Endothelial cell of umbilical vein (primary cell): ENCODE measurements at regions not wholly inside any gene's neighbourhood (a gene's known extent, or its start where the extent isn't known, plus 50 kb on each side); places are given as distances from the start of the nearest gene placed in this dataset.

Experiments used
- BruUV-seq: library from RNA; stranded (reverse); fragments of 400-500 nt; replicated peaks from 2 replicates; lab custom pipeline; 2021; lab: Mats Ljungman, UMichigan
- CTCF ChIA-PET: fragments of 300-600, 350-600 bp; sonication (Branson Sonifier 250); formaldehyde crosslinking; loops from one replicate; lab custom pipeline; 2021; ENCODE audit warnings: antibody characterized with exemption, inconsistent platforms; lab: Charles Lee
- POLR2A ChIA-PET: fragments of 300-600, 350-600 bp; sonication (Branson Sonifier 250); formaldehyde crosslinking; loops from one replicate; lab custom pipeline; 2021; ENCODE audit warnings: antibody characterized with exemption, inconsistent platforms; lab: Charles Lee
- DNase-seq: peaks from one replicate; pipeline ENCODE4 v3.0.0-alpha.2; 2011; ENCODE audit warnings: low read depth, low spot score
- FAIRE-seq: peaks from 2 replicates; lab custom pipeline; 2011; peaks lifted over from hg19 to GRCh38; lab: Jason Lieb, UNC
- H2AFZ ChIP-seq: 2 replicates; pipeline ENCODE4 v1.6.0; 2012; ENCODE audit warnings: low read depth, low read length, control low read depth, inconsistent platforms
- H3K27ac ChIP-seq: 2 replicates; pipeline ENCODE4 v1.5.1; 2011; ENCODE audit warnings: low read depth, mild to moderate bottlenecking, control low read depth, low read length, moderate library complexity; ENCODE audit not compliant: insufficient read depth
- H3K27me3 ChIP-seq, 2 experiments: 2 replicates each; pipeline versions ENCODE4 v1.6.0 to v1.6.1; 2011; ENCODE audit warnings: low read length in 2 of 2, mixed read lengths in 1 of 2; ENCODE audit not compliant: control insufficient read depth in 2 of 2, insufficient read depth in 2 of 2
- H3K36me3 ChIP-seq, 2 experiments: 2 replicates in 1 of 2; 3 replicates in 1 of 2; pipeline ENCODE4 v1.5.1; 2011; ENCODE audit warnings: low read length in 2 of 2, mild to moderate bottlenecking in 1 of 2, moderate library complexity in 1 of 2; ENCODE audit not compliant: control insufficient read depth in 2 of 2, insufficient read depth in 2 of 2; ENCODE audit errors: extremely low read depth in 1 of 2
- H3K4me1 ChIP-seq: 3 replicates; pipeline ENCODE4 v1.5.1; 2011; ENCODE audit warnings: mild to moderate bottlenecking, low read length; ENCODE audit not compliant: control insufficient read depth, insufficient read depth; ENCODE audit errors: extremely low read depth
- H3K4me2 ChIP-seq: 2 replicates; pipeline ENCODE4 v1.6.1; 2011; ENCODE audit warnings: low read length, control low read depth, mixed read lengths; ENCODE audit not compliant: insufficient read depth
- H3K4me3 ChIP-seq, 3 experiments: fragments of 200-600 bp in 1 of 3; sonication (generic), shearing (Covaris generic) in 1 of 3; replicated peaks in 1 of 3; 2 replicates each; pipeline ENCODE4 v1.5.1; 2011 to 2016; ENCODE audit warnings: control low read depth in 3 of 3, low read length in 3 of 3, mild to moderate bottlenecking in 2 of 3, inconsistent platforms in 1 of 3, low read depth in 1 of 3, moderate library complexity in 1 of 3; ENCODE audit not compliant: insufficient read depth in 1 of 3
- H3K79me2 ChIP-seq: 2 replicates; pipeline ENCODE4 v1.6.0; 2012; ENCODE audit warnings: low read length, inconsistent platforms; ENCODE audit not compliant: control insufficient read depth, insufficient read depth
- H3K9ac ChIP-seq: replicated peaks from 2 replicates; pipeline ENCODE3; 2011; ENCODE audit warnings: low read length, control low read depth; ENCODE audit not compliant: insufficient read depth; ENCODE audit errors: extremely low read depth
- H3K9me1 ChIP-seq: replicated peaks from 3 replicates; pipeline ENCODE4 v1.6.0; 2011; ENCODE audit warnings: mild to moderate bottlenecking, low read length; ENCODE audit not compliant: control insufficient read depth, insufficient read depth; ENCODE audit errors: extremely low read depth
- H3K9me3 ChIP-seq: replicated peaks from 2 replicates; pipeline ENCODE4 v1.5.1; 2012; ENCODE audit warnings: low read length, inconsistent platforms; ENCODE audit not compliant: control insufficient read depth, insufficient read depth
- H4K20me1 ChIP-seq: replicated peaks from 2 replicates; pipeline ENCODE3; 2011; ENCODE audit warnings: mild to moderate bottlenecking, low read length; ENCODE audit not compliant: control insufficient read depth, insufficient read depth; ENCODE audit errors: extremely low read depth
- EZH2 ChIP-seq: IDR thresholded peaks from 2 replicates; pipeline ENCODE4 v1.6.1; 2012; ENCODE audit warnings: borderline replicate concordance, low read depth, mild to moderate bottlenecking, moderate library complexity, low read length, inconsistent platforms; ENCODE audit not compliant: severe bottlenecking
- FOS ChIP-seq: IDR thresholded peaks from 2 replicates; pipeline ENCODE4 v1.6.1; 2011; ENCODE audit warnings: mild to moderate bottlenecking, low read length, moderate library complexity, borderline replicate concordance; ENCODE audit not compliant: insufficient read depth
- JUN ChIP-seq: IDR thresholded peaks from 2 replicates; pipeline ENCODE4 v1.6.1; 2011; ENCODE audit warnings: borderline replicate concordance, low read depth; ENCODE audit not compliant: insufficient read length, insufficient read depth
- MYC ChIP-seq: IDR thresholded peaks from one replicate; pipeline ENCODE4 v1.6.1; 2011; ENCODE audit warnings: mild to moderate bottlenecking, low read depth, low read length
- POLR2A ChIP-seq: IDR thresholded peaks from 2 replicates; pipeline ENCODE4 v1.6.1; 2012; ENCODE audit warnings: low read depth, mild to moderate bottlenecking, control low read depth, low read length
- POLR2AphosphoS5 ChIP-seq: IDR thresholded peaks from 2 replicates; pipeline ENCODE4 v1.6.1; 2012; ENCODE audit warnings: low read depth, mild to moderate bottlenecking, control low read depth, low read length, moderate library complexity; ENCODE audit not compliant: insufficient read depth
- dilution Hi-C: fragments of 300-500 bp; cut with MboI; formaldehyde crosslinking; loops from one replicate; pipeline ENCODE4 v1.15.0; 2019; ENCODE audit warnings: low sequenced_read_pairs; ENCODE audit not compliant: extremely low pct_ligation_motif_present
- intact Hi-C: fragments of 100-400 bp; cut with micrococcal nuclease; formaldehyde crosslinking; loops from one replicate; pipeline ENCODE4 v1.10.0; 2022
- TF ChIP-seq, protein P1 (sequence below), 2 donors: IDR thresholded peaks; 1 replicate in 1 of 2; 2 replicates in 1 of 2; pipeline ENCODE4 v1.5.1; 2011; ENCODE audit warnings: low read length in 2 of 2, mild to moderate bottlenecking in 2 of 2, moderate library complexity in 2 of 2, control low read depth in 1 of 2, inconsistent platforms in 1 of 2, low read depth in 1 of 2; ENCODE audit not compliant: insufficient read depth in 1 of 2; ENCODE audit errors: extremely low read depth in 1 of 2
- TF ChIP-seq, protein P2 (sequence below): IDR thresholded peaks from 2 replicates; pipeline ENCODE4 v1.6.1; 2011; ENCODE audit not compliant: insufficient read depth, insufficient read length

DNA sequence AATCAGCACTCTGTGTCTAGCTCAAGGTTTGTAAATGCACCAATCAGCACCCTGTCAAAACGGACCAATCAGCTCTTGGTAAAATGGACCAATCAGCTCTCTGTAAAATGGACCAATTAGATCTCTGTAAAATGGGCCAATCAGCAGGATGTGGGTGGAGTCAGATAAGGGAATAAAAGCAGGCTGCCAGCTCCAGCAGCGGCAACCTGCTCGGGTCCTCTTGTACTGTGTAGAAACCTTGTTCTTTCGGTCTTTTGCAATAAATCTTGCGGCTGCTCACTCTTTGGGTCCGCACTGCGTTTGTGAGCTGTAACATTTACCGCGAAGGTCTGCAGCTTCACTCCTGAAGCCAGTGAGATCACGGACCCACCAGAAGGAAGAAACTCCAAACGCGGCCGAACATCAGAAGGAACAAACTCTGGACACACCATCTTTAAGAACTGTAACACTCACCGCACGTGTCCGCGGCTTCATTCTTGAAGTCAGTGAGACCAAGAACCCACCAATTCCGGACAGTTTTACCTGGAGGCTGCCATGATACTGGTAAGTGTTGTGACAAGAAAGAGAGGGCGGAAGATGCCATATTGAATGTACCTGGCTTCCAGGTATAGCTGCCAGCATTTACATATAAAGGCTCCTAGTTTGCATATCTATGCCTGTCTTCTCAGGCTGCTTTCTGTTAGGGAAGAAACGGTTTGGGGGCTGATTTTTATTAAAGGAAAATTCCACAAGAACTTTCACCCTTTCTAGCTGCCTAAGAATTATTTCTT is 758.5 kb upstream of the CTNND2 start:
- no peak overlapping the region for H3K4me2 ChIP-seq
- H3K9ac ChIP-seq: no peak overlapping the region
- H3K9me1 ChIP-seq: no peaks in the 10 kb centered on the region
- intact Hi-C loops (no loop called here), dilution Hi-C loops (no loop called here)
- no peaks in the 10 kb centered on the region for H4K20me1 ChIP-seq
- no peak overlapping the region for H2AFZ ChIP-seq
- H3K79me2 ChIP-seq: no peaks in the 10 kb centered on the region
- no TSS peak for BruUV-seq
- no peaks in the 10 kb centered on the region for H3K36me3 ChIP-seq
- ChIA-PET CTCF (no interaction called here), POLR2A (no interaction called here)
- TF ChIP-seq FOS (no peak), EZH2 (no peak), POLR2AphosphoS5 (no peak), JUN (no peak), MYC (no peak), POLR2A (no peak)
- TF ChIP-seq, protein P1, sequence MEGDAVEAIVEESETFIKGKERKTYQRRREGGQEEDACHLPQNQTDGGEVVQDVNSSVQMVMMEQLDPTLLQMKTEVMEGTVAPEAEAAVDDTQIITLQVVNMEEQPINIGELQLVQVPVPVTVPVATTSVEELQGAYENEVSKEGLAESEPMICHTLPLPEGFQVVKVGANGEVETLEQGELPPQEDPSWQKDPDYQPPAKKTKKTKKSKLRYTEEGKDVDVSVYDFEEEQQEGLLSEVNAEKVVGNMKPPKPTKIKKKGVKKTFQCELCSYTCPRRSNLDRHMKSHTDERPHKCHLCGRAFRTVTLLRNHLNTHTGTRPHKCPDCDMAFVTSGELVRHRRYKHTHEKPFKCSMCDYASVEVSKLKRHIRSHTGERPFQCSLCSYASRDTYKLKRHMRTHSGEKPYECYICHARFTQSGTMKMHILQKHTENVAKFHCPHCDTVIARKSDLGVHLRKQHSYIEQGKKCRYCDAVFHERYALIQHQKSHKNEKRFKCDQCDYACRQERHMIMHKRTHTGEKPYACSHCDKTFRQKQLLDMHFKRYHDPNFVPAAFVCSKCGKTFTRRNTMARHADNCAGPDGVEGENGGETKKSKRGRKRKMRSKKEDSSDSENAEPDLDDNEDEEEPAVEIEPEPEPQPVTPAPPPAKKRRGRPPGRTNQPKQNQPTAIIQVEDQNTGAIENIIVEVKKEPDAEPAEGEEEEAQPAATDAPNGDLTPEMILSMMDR (IDR thresholded peaks at IDR 0.05; ENCODE audit: extremely low read depth in 1 of 2, insufficient read depth in 1 of 2, low read depth in 1 of 2, low read length in 2 of 2): no peak
- TF ChIP-seq, protein P2, sequence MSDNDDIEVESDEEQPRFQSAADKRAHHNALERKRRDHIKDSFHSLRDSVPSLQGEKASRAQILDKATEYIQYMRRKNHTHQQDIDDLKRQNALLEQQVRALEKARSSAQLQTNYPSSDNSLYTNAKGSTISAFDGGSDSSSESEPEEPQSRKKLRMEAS: no peak
- H3K9me3 ChIP-seq: no peaks in the 10 kb centered on the region
- no peak overlapping the region for H3K4me3 ChIP-seq
- FAIRE-seq: no peak
- no peak overlapping the region for H3K27ac ChIP-seq
- H3K4me1 ChIP-seq: no peaks in the 10 kb centered on the region
- DNase-seq: no peak
- H3K27me3 ChIP-seq: no peaks in the 10 kb centered on the region
